ENCODE measurements at regions not wholly inside any gene's neighbourhood (a gene's known extent, or its start where the extent isn't known, plus 50 kb on each side); places are given as distances from the start of the nearest gene placed in this dataset.

GRCh38 chr13:31588893-31589292 is 150.4 kb upstream of the RXFP2 start:
- TF ChIP-seq, protein P1, sequence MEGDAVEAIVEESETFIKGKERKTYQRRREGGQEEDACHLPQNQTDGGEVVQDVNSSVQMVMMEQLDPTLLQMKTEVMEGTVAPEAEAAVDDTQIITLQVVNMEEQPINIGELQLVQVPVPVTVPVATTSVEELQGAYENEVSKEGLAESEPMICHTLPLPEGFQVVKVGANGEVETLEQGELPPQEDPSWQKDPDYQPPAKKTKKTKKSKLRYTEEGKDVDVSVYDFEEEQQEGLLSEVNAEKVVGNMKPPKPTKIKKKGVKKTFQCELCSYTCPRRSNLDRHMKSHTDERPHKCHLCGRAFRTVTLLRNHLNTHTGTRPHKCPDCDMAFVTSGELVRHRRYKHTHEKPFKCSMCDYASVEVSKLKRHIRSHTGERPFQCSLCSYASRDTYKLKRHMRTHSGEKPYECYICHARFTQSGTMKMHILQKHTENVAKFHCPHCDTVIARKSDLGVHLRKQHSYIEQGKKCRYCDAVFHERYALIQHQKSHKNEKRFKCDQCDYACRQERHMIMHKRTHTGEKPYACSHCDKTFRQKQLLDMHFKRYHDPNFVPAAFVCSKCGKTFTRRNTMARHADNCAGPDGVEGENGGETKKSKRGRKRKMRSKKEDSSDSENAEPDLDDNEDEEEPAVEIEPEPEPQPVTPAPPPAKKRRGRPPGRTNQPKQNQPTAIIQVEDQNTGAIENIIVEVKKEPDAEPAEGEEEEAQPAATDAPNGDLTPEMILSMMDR (IDR thresholded peaks at IDR 0.05) = no peak
- no peak for TF ChIP-seq ZFX (IDR thresholded peaks at IDR 0.05; ENCODE audit: borderline replicate concordance)

All from 22Rv1 (cell line).